ENCODE measurements at regions not wholly inside any gene's neighbourhood (a gene's known extent, or its start where the extent isn't known, plus 50 kb on each side); places are given as distances from the start of the nearest gene placed in this dataset.

- H3K27me3 ChIP-seq (ENCODE audit: control insufficient read depth in 2 of 2, insufficient read depth in 2 of 2, low read length in 2 of 2), result no peaks in the 10 kb centered on the region
- no peaks in the 10 kb centered on the region for H3K9me1 ChIP-seq (replicated peaks; ENCODE audit: control insufficient read depth, extremely low read depth, insufficient read depth, low read length)
- H3K36me3 ChIP-seq (ENCODE audit: control insufficient read depth in 2 of 2, extremely low read depth in 1 of 2, insufficient read depth in 2 of 2, low read length in 2 of 2), result no peaks in the 10 kb centered on the region
- H3K4me2 ChIP-seq (ENCODE audit: insufficient read depth, low read length), result no peak overlapping the region
- intact Hi-C loops (cut with micrococcal nuclease), result no loop called here
- CTCF ChIA-PET, result no interaction called here
- no peaks in the 10 kb centered on the region for H3K4me1 ChIP-seq (ENCODE audit: control insufficient read depth, extremely low read depth, insufficient read depth, low read length)
- BruUV-seq (replicated peaks), result no TSS peak
- DNase-seq (ENCODE audit: low read depth, low spot score) (no peak), FAIRE-seq (no peak)
- H2AFZ ChIP-seq (ENCODE audit: low read depth, low read length), result no peak overlapping the region
- dilution Hi-C loops (cut with MboI; ENCODE audit: extremely low pct_ligation_motif_present, low sequenced_read_pairs), result no loop called here
- no peak overlapping the region for H3K27ac ChIP-seq (ENCODE audit: insufficient read depth, low read depth, low read length)
- H3K9ac ChIP-seq (replicated peaks; ENCODE audit: extremely low read depth, insufficient read depth, low read length), result no peak overlapping the region
- H3K4me3 ChIP-seq (replicated peaks in 1 of 3; ENCODE audit: insufficient read depth in 1 of 3, low read depth in 1 of 3, low read length in 3 of 3), result no peak overlapping the region
- POLR2A ChIA-PET, result no interaction called here
- TF ChIP-seq POLR2AphosphoS5 (IDR thresholded peaks at IDR 0.05; ENCODE audit: insufficient read depth, low read depth, low read length) (no peak), MAX (IDR thresholded peaks at IDR 0.05; ENCODE audit: insufficient read depth, insufficient read length) (no peak), JUN (IDR thresholded peaks at IDR 0.05; ENCODE audit: borderline replicate concordance, insufficient read depth, insufficient read length, low read depth) (no peak)
- no peaks in the 10 kb centered on the region for H4K20me1 ChIP-seq (replicated peaks; ENCODE audit: control insufficient read depth, extremely low read depth, insufficient read depth, low read length)
- H3K79me2 ChIP-seq (ENCODE audit: control insufficient read depth, insufficient read depth, low read length), result no peaks in the 10 kb centered on the region
- no peaks in the 10 kb centered on the region for H3K9me3 ChIP-seq (replicated peaks; ENCODE audit: control insufficient read depth, insufficient read depth, low read length)
Observed at GRCh38 chrX:126985981-126986380, 166.5 kb downstream of the PRR32 start.

- Histone ChIP-seq H3K36me3 (ENCODE audit: control insufficient read depth in 2 of 2, extremely low read depth in 1 of 2, insufficient read depth in 2 of 2, low read length in 2 of 2) (no peaks in the 10 kb centered on the region), H3K4me3 (replicated peaks in 1 of 3; ENCODE audit: insufficient read depth in 1 of 3, low read depth in 1 of 3, low read length in 3 of 3) (no peak overlapping the region), H3K27me3 (ENCODE audit: control insufficient read depth in 2 of 2, insufficient read depth in 2 of 2, low read length in 2 of 2) (no peaks in the 10 kb centered on the region), H3K79me2 (ENCODE audit: control insufficient read depth, insufficient read depth, low read length) (no peaks in the 10 kb centered on the region), H3K9me1 (replicated peaks; ENCODE audit: control insufficient read depth, extremely low read depth, insufficient read depth, low read length) (no peaks in the 10 kb centered on the region), H3K9me3 (replicated peaks; ENCODE audit: control insufficient read depth, insufficient read depth, low read length) (no peaks in the 10 kb centered on the region), H2AFZ (ENCODE audit: low read depth, low read length) (no peak overlapping the region), H3K9ac (replicated peaks; ENCODE audit: extremely low read depth, insufficient read depth, low read length) (no peak overlapping the region), H4K20me1 (replicated peaks; ENCODE audit: control insufficient read depth, extremely low read depth, insufficient read depth, low read length) (no peaks in the 10 kb centered on the region), H3K4me2 (ENCODE audit: insufficient read depth, low read length) (no peak overlapping the region), H3K27ac (ENCODE audit: insufficient read depth, low read depth, low read length) (no peak overlapping the region), H3K4me1 (ENCODE audit: control insufficient read depth, extremely low read depth, insufficient read depth, low read length) (no peaks in the 10 kb centered on the region)
- dilution Hi-C loops (cut with MboI; ENCODE audit: extremely low pct_ligation_motif_present, low sequenced_read_pairs) (no loop called here), intact Hi-C loops (cut with micrococcal nuclease) (no loop called here)
- BruUV-seq (replicated peaks), result no TSS peak
- ChIA-PET CTCF (no interaction called here), POLR2A (no interaction called here)
- FAIRE-seq (no peak), DNase-seq (ENCODE audit: low read depth, low spot score) (no peak)
- no peak for TF ChIP-seq EZH2 (IDR thresholded peaks at IDR 0.05; ENCODE audit: borderline replicate concordance, low read depth, low read length, severe bottlenecking)
- no peak for TF ChIP-seq FOS (IDR thresholded peaks at IDR 0.05; ENCODE audit: borderline replicate concordance, insufficient read depth, low read length)
- no peak for TF ChIP-seq POLR2A (IDR thresholded peaks at IDR 0.05; ENCODE audit: low read depth, low read length)
- no peak for TF ChIP-seq POLR2AphosphoS5 (IDR thresholded peaks at IDR 0.05; ENCODE audit: insufficient read depth, low read depth, low read length)
- no peak for TF ChIP-seq MYC (IDR thresholded peaks at IDR 0.05; ENCODE audit: low read depth, low read length)
- no peak for TF ChIP-seq MAX (IDR thresholded peaks at IDR 0.05; ENCODE audit: insufficient read depth, insufficient read length)
- TF ChIP-seq GATA2 (IDR thresholded peaks at IDR 0.05; ENCODE audit: insufficient read depth, insufficient read length, low read depth, low read length), result no peak
- TF ChIP-seq CTCF (IDR thresholded peaks at IDR 0.05; ENCODE audit: extremely low read depth in 1 of 2, insufficient read depth in 1 of 2, low read depth in 1 of 2, low read length in 2 of 2), result no peak
- TF ChIP-seq JUN (IDR thresholded peaks at IDR 0.05; ENCODE audit: borderline replicate concordance, insufficient read depth, insufficient read length, low read depth), result no peak
Observed at GRCh38 chrX:126994032-126994600, 174.6 kb downstream of the PRR32 start.

Data from endothelial cell of umbilical vein (primary cell).